Adrenal gland (tissue), 5 donors: ENCODE measurements at regions not wholly inside any gene's neighbourhood (a gene's known extent, or its start where the extent isn't known, plus 50 kb on each side); places are given as distances from the start of the nearest gene placed in this dataset.

Experiments used
- POLR2A ChIP-seq, 2 donors: fragments of 450-650 bp; IDR thresholded peaks; one replicate each; pipeline ENCODE4 v1.6.1; 2017; ENCODE audit warnings: antibody characterized with exemption in 2 of 2, mild to moderate bottlenecking in 2 of 2, moderate library complexity in 1 of 2
- TF ChIP-seq, protein P1 (sequence below), 6 experiments: fragments of 450-650 bp in 4 of 6; fragments of 200-600 bp in 2 of 6; sonication (generic) in 1 of 6; IDR thresholded peaks; 1 replicate in 5 of 6; 2 replicates in 1 of 6; pipeline versions ENCODE4 v1.5.1 to v1.8.0; 2016 to 2021; ENCODE audit warnings: antibody characterized with exemption in 6 of 6, mild to moderate bottlenecking in 2 of 6, moderate library complexity in 1 of 6
- donor health status: DM: no; HTN: no; CAD: no.

DNA sequence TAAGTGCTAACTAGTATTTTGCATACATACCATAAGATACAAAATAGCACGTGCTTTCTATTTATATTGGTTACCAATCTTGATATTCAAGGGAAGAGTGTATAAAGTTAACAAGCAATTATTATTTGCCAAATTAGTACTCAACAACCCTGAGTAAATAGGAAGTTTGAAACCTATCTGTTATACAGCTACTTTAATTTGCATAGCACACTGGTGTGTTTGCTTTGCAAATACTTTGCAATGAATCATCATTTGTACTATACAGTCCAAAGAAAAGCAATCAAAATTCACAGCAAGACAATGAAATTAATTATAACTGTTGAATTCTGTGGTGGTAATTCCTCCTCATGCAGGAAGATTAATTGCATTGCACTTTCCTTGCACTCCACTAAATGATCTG, 469.1 kb downstream of the PRKD1 start:
- TF ChIP-seq, protein P1, sequence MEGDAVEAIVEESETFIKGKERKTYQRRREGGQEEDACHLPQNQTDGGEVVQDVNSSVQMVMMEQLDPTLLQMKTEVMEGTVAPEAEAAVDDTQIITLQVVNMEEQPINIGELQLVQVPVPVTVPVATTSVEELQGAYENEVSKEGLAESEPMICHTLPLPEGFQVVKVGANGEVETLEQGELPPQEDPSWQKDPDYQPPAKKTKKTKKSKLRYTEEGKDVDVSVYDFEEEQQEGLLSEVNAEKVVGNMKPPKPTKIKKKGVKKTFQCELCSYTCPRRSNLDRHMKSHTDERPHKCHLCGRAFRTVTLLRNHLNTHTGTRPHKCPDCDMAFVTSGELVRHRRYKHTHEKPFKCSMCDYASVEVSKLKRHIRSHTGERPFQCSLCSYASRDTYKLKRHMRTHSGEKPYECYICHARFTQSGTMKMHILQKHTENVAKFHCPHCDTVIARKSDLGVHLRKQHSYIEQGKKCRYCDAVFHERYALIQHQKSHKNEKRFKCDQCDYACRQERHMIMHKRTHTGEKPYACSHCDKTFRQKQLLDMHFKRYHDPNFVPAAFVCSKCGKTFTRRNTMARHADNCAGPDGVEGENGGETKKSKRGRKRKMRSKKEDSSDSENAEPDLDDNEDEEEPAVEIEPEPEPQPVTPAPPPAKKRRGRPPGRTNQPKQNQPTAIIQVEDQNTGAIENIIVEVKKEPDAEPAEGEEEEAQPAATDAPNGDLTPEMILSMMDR (IDR thresholded peaks at IDR 0.05), result no peak
- no peak for TF ChIP-seq POLR2A (IDR thresholded peaks at IDR 0.05)
